Kidney (tissue), 13 donors: ENCODE measurements at regions not wholly inside any gene's neighbourhood (a gene's known extent, or its start where the extent isn't known, plus 50 kb on each side); places are given as distances from the start of the nearest gene placed in this dataset.

Experiments used
- DNase-seq, 5 donors: peaks; one replicate each; pipeline ENCODE4 v3.0.0-alpha.2; 2013 to 2020
- FAIRE-seq: peaks from 2 replicates; lab custom pipeline; 2012; peaks lifted over from hg19 to GRCh38; lab: Jason Lieb, UNC
- H3K27ac ChIP-seq, 2 donors: one replicate each; pipeline ENCODE4 v1.7.0; 2013; ENCODE audit warnings: low read depth in 2 of 2, low read length in 2 of 2, inconsistent platforms in 1 of 2
- H3K27me3 ChIP-seq: one replicate; pipeline ENCODE4 v1.7.1; 2013; ENCODE audit warnings: low read length, inconsistent platforms; ENCODE audit not compliant: control insufficient read depth, insufficient read depth
- H3K36me3 ChIP-seq, 3 donors: one replicate each; pipeline versions ENCODE4 v1.7.0 to v1.7.1; 2013; ENCODE audit warnings: low read length in 3 of 3, control low read depth in 1 of 3, inconsistent platforms in 1 of 3; ENCODE audit not compliant: insufficient read depth in 3 of 3, control insufficient read depth in 2 of 3
- H3K4me1 ChIP-seq, 3 donors: one replicate each; pipeline versions ENCODE4 v1.7.0 to v1.7.1; 2013; ENCODE audit warnings: low read length in 3 of 3, inconsistent platforms in 1 of 3, low read depth in 1 of 3; ENCODE audit not compliant: control insufficient read depth in 2 of 3, insufficient read depth in 2 of 3
- H3K4me3 ChIP-seq, 3 donors: one replicate each; pipeline versions ENCODE4 v1.7.0 to v1.8.1; 2013; ENCODE audit warnings: low read length in 3 of 3, control low read depth in 1 of 3, inconsistent platforms in 1 of 3
- H3K9ac ChIP-seq, 3 donors: one replicate each; pipeline versions ENCODE4 v1.7.0 to v1.7.1; 2013; ENCODE audit warnings: low read length in 3 of 3, control low read depth in 1 of 3, inconsistent platforms in 1 of 3
- H3K9me3 ChIP-seq, 3 donors: one replicate each; pipeline versions ENCODE4 v1.7.0 to v1.7.1; 2013; ENCODE audit warnings: low read length in 3 of 3, control low read depth in 1 of 3, inconsistent platforms in 1 of 3; ENCODE audit not compliant: control insufficient read depth in 2 of 3, insufficient read depth in 1 of 3
- intact Hi-C: fragments of 100-400 bp; cut with DNase I; formaldehyde crosslinking; loops from one replicate; pipeline ENCODE4 v1.11.1; 2022
- TF ChIP-seq, protein P1 (sequence below): IDR thresholded peaks from 3 replicates; pipeline ENCODE4 v1.5.1; 2012; ENCODE audit warnings: mild to moderate bottlenecking, moderate library complexity, borderline replicate concordance; ENCODE audit not compliant: insufficient read depth; ENCODE audit errors: extremely low read depth
- donor health status: control.
- donor health status: control.
- donor health status: control.
- donor health status: control.
- donor health status: control.
- donor health status: DM: yes; HTN: yes; CAD: no.
- donor health status: Normal renal cell carcinoma (clear cell type).

DNA sequence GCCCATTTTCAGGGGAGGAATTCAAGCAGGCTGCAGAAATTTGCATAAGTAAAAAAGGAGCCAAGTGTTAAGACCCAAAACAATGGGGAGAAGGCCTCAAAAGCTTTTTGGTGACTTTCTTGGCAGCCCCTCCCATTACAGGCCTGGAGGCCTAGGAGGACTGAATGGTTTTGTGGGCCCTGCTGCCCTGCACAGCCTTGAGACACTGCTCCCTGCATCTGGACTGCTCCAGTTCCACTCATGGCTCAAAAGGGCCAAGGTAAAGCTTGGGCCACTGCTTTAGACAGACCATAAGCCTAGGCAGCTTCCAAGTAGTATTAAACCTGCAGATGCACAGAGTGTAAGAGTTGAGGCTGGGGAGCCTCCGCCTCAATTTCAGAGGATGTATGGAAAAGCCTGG is 501.6 kb downstream of the MID1IP1 start:
- FAIRE-seq, result no peak
- Histone ChIP-seq H3K9ac (no peak overlapping the region), H3K27ac (no peak overlapping the region), H3K4me1 (no peaks in the 10 kb centered on the region), H3K27me3 (no peaks in the 10 kb centered on the region), H3K4me3 (no peak overlapping the region), H3K9me3 (peaks cover 0 to 1% (median 0%) of the 10 kb centered on the region in 3 donors), H3K36me3 (no peaks in the 10 kb centered on the region)
- TF ChIP-seq, protein P1, sequence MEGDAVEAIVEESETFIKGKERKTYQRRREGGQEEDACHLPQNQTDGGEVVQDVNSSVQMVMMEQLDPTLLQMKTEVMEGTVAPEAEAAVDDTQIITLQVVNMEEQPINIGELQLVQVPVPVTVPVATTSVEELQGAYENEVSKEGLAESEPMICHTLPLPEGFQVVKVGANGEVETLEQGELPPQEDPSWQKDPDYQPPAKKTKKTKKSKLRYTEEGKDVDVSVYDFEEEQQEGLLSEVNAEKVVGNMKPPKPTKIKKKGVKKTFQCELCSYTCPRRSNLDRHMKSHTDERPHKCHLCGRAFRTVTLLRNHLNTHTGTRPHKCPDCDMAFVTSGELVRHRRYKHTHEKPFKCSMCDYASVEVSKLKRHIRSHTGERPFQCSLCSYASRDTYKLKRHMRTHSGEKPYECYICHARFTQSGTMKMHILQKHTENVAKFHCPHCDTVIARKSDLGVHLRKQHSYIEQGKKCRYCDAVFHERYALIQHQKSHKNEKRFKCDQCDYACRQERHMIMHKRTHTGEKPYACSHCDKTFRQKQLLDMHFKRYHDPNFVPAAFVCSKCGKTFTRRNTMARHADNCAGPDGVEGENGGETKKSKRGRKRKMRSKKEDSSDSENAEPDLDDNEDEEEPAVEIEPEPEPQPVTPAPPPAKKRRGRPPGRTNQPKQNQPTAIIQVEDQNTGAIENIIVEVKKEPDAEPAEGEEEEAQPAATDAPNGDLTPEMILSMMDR, result no peak
- no peak for DNase-seq
- intact Hi-C loops, result no loop called here

DNA sequence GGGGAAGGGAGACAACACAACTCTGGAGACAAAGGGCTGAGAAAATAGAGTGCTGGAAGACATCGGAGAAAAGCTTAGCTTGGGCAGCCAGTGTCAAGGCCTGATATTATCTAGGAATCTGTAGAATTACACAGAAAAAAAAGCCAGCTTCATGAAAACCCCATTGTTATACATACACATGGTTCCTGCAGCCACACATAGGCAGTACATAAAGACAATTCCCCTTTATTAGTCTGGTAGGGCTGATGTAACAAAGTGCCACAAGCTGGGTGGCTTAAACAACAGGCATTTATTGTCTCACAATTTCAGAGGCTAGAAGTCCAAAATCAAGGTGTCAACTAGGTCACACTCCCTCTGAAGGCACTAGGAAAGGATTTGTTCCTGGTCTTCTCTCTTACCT is 503.5 kb downstream of the MID1IP1 start:
- Histone ChIP-seq H3K9me3 (peaks cover 0 to 1% (median 0%) of the 10 kb centered on the region in 3 donors), H3K4me1 (peaks cover 0 to 4% (median 0%) of the 10 kb centered on the region in 3 donors), H3K36me3 (no peaks in the 10 kb centered on the region), H3K27ac (no peak overlapping the region), H3K9ac (no peak overlapping the region), H3K27me3 (no peaks in the 10 kb centered on the region), H3K4me3 (no peak overlapping the region)
- DNase-seq (no peak), FAIRE-seq (no peak)
- intact Hi-C loops, result no loop called here
- TF ChIP-seq, protein P1, result no peak

DNA sequence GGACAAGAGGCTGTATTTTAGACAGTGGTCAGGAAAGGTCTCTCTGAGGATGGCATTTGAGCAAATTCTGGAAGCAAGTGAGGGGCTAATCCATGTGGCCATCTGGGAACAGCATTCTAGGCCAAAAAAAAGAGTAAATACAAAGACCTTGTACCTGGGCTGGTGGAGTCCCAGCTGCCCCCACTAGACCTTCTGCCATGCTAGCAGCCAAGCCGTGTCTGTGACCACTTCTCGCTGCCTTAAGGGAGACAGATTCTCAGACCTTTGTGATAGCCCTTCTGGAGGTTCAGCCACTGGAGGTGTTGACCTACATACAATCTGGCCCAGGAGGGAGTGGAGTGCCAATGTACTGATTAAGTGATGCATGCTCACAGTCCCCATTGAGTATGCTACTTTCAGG is 506.2 kb downstream of the MID1IP1 start:
- no peaks in the 10 kb centered on the region for H3K36me3 ChIP-seq
- H3K9ac ChIP-seq, result no peak overlapping the region
- H3K4me3 ChIP-seq, result no peak overlapping the region
- intact Hi-C loops, result no loop called here
- FAIRE-seq (no peak), DNase-seq (no peak)
- TF ChIP-seq, protein P1, result no peak
- peaks cover 0 to 8% (median 3%) of the 10 kb centered on the region in 3 donors for H3K4me1 ChIP-seq
- peaks cover 0 to 1% (median 0%) of the 10 kb centered on the region in 3 donors for H3K9me3 ChIP-seq
- H3K27ac ChIP-seq, result no peak overlapping the region
- H3K27me3 ChIP-seq, result no peaks in the 10 kb centered on the region

DNA sequence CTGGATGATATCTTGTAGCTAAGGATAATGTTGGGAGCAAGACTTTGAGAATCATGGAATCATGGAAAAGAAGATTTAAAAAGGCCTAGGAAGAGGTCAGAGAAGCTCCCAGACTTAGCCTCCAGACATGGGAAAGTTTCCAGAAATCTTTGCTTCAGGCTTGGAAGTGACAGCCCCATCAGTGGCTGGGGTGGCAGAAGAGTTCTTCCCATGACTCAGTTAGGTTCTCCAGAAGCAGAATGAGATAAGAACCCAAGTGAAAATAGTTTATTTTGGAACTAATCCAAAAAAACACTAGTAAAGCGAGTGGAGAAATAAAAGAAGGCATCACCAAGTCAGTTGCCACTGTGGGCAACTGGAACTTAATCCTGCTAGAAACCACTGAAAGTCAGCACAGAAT is 506.9 kb downstream of the MID1IP1 start:
- Histone ChIP-seq H3K27me3 (peaks cover 1% of the 10 kb centered on the region), H3K4me3 (no peak overlapping the region), H3K9ac (no peak overlapping the region), H3K27ac (no peak overlapping the region), H3K4me1 (peaks cover 0 to 8% (median 3%) of the 10 kb centered on the region in 3 donors), H3K36me3 (no peaks in the 10 kb centered on the region), H3K9me3 (peaks cover 0 to 1% (median 0%) of the 10 kb centered on the region in 3 donors)
- DNase-seq (no peak), FAIRE-seq (no peak)
- intact Hi-C loops, result no loop called here
- TF ChIP-seq, protein P1, result no peak
